Stimulated activated CD8-positive, alpha-beta memory T cell treated with anti-CD3 and anti-CD28 coated beads, Interleukin-15, amount 100 ng/mL, for 24 hours (primary cell): ENCODE measurements at regions not wholly inside any gene's neighbourhood (a gene's known extent, or its start where the extent isn't known, plus 50 kb on each side); places are given as distances from the start of the nearest gene placed in this dataset.
"Not testable (repeated sequence)": the region's sequence is repeated elsewhere in the genome, so short reads cannot be mapped to it uniquely, and the experiment has no call there.

Experiments used
- DNase-seq: peaks from one replicate; pipeline ENCODE4 v3.0.0-alpha.2; 2020; ENCODE audit warnings: low read depth

DNA sequence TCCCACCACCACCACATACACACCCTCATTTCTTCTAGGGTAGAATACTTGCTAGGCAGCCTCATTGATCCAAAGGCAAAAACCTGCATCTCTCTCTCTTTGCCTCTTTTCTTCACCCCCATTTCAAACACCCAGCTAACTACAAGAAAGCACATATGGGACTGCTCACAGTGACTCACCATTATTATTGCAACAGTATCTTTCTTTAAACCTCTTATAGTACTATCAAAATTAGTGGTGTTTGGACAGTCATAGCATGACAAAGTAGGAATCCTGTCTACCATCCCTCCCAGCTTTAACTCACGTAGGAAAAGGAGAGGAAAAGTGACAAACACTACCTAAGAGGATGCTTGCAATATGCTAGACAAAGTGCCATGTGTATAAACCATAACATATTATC is 422.5 kb upstream of the CRIM1 start:
- no peak for DNase-seq

DNA sequence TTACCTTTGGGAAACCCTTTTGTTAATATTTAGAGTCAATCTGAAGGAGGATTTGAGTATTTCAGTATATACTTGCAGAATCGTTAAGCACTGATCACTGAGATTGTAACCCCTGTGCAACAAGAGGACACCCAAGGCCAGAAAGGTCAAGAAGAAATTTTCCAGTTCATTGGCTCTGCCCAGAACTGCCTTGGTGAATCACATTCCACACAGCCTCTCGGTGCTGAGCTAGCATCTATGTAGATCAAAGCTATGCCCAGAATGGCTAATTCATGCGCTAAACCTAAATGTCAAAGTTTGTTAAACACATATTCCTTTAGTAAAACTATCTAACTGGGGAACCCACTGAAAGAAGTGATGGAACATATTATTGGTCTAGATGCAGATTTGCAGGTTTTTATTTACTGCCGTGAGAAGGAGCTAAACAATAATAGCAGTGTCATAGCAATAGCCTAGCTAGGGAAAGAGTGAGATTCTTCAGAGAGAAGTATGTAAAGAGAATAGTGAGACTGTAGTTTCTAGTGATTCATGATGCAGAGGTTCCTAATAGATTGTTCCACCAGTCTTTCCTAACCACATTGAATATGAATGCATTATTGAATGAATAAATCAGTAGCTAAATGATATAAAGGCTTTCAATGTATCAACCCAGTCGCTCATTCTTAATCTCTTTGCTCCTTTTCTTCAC is 423.2 kb upstream of the CRIM1 start:
- no peak for DNase-seq

DNA sequence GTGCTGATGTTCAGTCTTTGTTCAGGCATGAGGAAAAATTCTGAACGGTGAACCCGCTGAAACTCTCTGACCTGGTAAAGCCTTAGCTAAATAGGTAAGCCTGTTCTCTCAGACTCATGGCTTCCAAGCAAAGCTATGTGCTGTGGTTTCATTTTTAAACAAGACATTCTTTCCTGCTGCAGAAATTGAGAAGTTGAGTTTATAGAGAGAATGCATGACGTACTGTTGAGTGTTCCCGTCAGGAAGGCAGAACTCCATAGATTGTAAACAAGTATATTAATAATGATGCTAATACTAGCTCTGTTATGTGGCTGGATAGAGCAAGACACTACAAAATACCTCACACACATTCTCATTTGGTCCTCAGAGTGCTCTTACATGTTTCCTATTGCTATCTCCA is 424.0 kb upstream of the CRIM1 start:
- no peak for DNase-seq

DNA sequence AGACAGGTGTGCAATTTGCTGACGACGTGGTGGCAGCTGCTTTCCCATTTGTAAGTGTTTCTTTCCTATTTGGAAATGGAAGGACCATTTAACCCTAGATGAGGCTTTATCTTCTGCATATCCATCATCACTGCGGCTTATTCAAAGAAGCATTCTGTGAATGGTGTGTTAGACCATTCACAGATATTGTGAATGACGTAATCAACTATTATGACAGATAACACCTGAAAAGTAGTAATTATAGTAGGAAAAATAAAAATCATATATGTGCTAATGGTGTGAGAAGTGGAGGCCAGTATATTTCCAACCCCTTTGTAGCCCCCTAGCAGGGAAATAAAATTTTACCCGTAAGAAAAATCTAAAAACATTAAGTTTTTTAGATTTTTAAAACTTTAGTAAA is 424.5 kb upstream of the CRIM1 start:
- no peak for DNase-seq

DNA sequence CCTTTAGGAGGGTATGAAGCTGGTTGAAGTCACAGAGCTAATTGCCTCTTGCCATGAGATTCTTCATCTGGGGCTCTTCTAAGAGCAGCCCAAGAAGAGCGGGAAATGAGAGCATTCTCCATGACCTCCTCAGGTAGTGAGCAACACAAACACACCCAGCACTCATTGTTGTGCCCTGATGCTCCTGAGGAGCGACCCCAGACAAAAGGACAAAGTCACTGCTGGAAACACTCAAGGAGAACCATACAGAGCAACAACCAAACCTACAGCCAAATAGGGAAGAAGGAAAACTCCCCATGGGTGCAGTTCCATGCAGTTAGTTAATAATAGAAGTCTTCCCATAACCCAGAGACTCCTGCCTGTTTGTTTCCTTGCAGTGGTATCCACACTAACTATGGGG is 426.0 kb upstream of the CRIM1 start:
- no peak for DNase-seq

DNA sequence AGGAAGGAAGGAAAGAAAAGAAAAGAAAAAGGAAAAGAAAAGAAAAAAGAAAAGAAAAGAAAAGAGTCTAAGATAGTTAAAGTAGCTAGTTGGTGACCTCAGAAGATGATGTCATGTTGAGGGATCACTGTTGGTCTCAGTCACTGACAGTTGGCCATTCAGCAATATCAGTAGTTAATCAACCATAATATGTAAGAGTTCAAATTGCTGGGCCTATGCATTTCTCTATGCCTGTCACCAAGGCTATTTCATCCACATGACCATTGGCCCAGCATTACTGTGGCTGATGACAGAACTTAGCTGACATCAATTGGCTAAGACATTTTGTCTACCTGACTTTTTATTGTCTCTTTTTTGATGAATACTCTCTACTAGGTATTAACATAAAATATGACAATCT is 435.5 kb upstream of the CRIM1 start:
- no peak for DNase-seq

DNA sequence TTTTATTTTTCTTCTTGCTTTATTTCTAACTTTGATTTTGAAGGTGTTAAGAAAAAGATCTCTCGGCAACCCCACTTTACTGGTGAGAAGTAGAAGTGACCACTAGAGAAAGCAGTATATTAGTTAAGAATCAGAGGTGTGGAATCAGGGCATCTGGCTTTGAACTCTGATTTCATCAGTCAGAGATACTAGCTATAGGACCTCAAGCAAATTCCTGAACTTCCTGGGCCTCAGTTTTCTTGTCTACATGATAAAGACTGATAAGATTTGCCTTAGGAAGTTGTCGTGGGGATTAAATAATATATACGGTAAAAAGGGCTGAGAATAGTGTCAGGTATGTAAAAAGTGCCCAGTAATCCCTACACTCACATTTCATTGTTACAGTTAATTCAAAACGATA is 440.3 kb upstream of the CRIM1 start:
- DNase-seq: no peak

DNA sequence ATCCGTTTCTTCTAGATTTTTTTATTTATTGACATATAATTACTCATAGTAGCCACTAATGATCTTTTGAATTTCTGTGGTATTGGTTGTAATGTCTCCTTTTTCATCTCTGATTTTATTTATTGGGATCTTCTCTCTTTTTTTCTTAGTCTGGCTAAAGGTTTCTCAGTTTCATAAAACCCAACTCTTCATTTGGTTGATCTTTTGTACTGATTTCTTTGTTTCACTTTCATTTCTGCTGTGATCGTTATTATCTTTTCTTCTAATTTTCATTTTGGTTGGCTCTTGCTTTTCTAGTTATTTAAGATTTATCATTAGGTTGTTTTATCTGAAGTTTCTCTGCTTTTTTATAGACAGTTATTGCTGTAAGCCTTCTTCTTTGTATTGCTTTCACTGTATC is 463.6 kb upstream of the CRIM1 start:
- DNase-seq: no peak

DNA sequence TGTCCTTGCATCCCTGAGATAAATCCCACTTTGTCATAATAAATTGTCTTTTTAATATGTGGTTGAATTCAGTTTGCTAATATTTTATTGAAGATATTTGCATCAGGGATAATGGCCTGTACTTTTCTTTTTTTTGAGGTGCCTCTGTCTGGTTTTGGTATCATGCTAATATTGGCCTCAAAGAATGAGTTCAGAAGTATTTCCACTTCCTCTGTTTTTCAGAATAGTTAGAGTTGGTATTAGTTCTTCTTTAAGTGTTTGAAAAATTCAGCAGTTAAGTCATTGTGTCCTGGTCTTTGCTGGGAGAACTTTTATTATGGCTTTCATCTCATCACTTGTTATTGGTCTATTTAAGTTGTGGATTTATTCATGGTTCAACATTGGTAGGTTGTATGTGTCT is 464.1 kb upstream of the CRIM1 start:
- DNase-seq: no peak

DNA sequence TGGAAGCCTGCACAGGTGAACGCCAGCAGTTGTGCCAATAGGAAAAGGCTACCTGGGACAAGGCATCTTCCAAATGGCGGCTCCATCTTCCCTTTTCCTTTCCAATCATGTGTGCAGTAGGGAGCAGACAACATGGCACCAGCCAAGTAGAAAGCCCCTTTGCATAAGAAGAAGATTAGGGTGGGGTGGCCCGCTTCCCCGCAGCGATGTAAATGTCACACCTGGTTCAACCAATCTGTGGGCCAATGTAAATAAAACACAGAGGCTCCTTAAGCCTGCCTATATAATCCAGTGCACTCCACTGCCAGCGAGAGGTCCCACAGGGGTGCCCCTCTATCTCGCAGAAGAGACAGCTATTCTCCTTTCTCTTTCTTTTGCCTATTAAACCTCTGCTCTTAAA is 468.4 kb upstream of the CRIM1 start:
- DNase-seq: no peak

DNA sequence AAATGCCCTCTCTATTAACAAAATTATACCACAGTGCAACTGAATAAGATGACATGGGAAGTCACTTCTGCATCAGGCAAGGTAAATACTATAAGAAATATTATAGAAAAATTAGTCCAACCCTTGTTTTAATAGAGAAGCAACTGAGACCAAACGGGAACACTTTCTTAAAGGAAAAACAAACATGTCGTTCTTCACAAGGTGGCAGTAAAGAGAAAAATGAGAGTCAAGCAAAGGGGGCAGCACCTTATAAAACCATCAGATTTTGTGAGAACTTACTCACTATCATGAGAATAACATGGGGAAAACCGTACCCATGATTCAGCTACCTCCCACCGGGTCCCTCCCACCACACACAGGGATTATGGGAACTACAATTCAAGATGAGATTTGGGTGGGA is 481.7 kb upstream of the CRIM1 start:
- DNase-seq: no peak

DNA sequence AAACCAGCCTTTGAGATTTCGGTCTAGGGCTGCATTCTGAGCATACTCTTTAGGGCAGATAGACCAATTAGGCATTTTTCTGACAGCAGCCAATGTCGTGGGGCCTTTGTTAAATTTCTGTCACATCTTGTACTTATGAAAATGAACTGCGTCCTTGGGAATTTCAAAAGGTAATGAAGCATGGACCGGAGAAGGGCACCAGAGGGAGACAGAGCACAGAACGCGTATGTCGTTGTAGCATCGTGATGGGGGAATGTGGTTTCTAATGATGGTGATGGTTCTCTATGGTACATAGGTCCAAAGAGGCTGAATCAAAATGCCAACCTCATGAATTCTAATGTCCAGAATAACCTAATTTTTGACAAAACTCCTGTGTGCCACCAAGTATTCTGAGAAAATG is 483.9 kb upstream of the CRIM1 start:
- DNase-seq: no peak

DNA sequence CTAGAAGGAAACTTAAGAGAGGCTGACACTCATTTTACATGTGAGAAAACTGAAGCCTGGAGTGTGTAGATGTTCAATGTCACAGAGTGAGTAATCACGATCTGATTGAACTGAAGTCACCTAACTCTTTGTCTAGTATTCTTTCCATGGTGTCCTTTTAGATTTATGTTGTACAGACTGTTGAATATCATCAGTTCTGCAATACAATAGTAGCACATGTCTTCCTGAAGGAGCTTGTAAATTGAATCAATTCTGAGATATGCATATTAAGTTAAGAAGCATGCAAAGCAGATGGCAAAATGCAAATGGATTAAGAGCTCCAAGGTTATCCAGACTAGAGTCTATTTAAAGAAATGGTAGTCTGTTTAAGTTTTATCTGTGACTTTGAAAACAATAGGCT is 484.9 kb upstream of the CRIM1 start:
- DNase-seq: no peak

DNA sequence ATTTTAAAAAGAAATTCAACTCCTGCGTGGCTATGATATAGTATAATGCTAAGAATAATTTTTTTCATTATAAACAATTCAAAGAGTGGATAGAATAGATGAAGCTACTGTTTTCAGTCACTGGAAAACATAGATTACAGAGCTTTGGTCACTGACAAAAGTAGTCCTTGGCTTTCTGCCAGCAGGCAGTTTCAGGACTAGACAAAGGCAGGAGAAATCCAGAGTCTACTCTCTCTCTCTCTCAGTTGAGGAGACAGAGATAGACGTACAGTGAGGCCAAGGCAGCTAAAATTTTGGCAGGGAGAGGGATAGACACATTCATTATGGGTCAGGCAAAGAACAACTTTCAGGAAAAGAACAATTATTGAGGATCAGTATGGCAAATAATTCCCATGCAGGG is 491.4 kb upstream of the CRIM1 start:
- DNase-seq: no peak

DNA sequence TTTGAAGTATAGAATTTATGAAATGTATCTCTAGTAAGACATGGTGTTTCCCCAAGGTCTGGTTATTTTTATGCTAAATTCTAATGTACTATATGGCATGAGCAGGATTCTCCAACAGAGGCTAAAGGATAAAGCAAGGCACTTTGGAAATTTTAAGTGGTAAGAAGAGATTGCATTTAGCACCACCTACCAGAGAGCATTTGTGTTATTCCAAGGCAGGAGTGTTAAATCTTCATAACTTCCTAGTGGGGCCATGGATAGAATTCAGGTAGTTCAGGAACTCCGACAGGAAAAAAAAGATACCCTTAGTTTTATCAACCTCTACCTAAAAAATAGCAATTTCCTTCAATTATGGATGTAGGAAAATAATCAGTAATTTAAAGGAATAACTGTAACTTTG is 497.4 kb upstream of the CRIM1 start:
- no peak for DNase-seq

DNA sequence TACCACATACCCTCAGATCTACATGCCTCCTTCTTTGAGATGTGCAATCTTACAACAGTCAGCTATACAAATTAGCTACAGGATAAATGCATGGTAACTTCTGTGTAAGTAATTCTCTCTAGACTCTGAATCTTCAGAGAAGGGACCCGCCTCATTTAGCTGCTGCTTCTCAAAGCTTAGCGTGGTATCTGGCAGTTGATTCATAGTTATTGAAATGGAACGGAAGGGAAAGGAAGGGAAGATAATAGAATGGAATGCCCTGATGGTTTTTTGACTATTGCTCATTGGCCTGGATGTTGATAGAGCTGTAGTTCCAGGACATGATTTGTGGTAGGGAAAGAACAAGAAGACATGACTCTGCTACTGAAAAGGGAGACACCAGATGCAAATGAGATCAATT is 498.1 kb upstream of the CRIM1 start:
- DNase-seq: no peak

DNA sequence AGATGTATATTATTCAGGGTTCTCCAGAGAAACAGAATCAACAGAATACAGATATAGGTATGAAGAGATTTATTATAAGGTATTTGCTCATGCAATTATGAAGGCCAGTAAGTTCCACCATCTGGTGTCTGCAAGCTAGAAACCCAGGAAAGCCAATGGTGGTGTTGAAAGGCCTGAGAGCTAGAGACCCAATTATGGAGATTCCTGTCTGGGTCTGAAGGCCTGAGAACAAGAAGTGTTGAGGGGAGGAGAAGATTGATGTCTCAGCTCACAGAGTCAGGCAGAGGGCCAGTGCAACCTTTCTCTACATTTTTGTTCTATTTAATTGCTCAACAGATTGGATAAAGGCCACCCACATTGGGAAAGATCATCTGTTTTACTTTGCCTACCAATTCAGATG is 524.2 kb upstream of the CRIM1 start:
- no peak for DNase-seq

DNA sequence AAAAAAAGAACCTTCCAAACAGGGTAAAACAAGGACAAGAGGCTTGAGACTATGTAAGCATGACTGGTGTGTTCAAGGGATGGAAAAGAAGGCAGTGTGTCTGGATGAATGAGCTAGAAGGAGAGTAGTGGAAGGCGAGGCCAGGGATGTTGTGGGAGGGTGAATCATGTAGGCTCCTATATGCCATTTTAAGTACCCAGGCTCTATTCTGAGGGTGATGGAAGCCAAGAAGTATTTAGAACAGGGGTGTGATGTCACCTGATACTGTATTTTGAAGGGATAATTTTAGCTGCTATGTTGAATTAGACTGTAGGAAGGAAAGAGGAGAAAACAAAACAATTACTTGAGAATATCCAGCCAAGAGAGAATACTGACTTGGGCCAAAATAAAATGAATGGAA is 524.7 kb upstream of the CRIM1 start:
- DNase-seq: no peak

DNA sequence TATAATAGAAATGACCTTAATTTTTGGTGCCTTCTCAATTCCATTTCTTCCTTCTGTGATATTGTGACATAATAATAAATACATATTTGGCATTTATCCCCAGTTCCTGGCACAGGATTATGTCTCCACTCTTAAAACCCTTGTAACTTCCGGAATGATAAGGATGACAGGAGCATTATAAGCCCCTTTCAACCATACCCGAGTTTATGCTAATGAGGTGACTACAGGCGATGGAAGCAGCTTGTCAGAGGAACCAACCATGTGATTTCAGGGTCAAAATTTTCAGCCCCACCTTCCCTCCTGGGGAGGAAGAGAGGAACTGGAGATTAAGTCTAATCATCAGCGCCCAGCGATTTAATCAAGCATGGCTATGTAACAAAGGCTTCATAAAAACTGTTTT is 528.5 kb upstream of the CRIM1 start:
- no peak for DNase-seq

DNA sequence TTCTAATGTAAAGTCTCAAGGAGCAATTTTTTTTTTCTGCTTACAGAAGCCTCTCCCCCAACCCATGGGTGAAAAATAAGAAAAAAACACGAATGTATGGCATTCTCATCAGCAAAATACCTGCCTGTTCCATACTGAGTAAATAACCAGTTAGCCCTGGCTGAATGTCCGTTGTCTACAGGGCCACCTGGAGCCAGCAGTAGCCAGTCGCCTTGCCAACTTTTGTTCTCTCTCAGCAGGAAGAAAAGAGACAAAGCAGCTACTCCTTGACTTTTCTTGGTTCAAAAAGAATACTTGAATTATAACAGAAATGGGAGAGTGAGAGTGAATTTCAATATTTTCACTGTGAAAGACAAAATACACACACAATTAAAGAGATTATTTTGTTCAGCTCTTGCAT is 532.9 kb upstream of the CRIM1 start:
- DNase-seq: no peak

DNA sequence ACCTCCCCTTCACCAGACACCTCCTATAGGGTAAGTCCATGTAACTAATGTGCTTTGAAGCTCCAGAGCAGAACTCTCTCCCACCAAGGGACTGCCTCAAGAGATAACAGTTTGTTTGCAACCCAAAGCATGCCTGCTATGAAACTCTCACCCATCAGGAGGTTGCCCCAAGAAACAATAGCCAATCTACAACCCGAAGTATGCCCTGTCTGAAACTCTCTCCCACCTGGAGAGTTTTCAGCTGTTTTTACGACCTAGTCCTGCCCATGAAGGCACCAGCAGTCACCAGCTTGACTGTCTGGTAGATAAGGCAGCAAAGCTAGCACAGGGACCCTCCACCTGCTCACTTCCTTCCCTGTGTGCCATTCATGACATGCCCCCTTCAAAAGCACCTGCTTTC is 533.9 kb upstream of the CRIM1 start:
- DNase-seq: no peak

DNA sequence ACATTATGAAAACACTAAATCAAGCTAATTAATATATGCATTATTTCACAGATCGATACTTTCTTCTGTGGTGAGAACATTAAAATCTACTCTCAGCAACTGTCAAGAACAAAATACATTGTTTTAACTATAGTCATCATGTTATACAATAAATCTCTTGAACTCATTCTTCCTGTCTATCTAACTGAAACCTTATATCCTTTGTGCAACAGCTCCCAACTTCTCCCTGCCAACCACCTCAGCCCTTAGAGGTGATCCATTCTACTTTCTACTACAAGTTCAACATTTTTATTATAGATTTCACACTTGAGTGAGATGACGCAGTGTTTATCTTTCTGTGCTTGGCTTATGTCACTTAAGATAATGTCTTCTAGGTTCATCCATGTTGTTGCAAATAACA is 535.2 kb upstream of the CRIM1 start:
- no peak for DNase-seq

DNA sequence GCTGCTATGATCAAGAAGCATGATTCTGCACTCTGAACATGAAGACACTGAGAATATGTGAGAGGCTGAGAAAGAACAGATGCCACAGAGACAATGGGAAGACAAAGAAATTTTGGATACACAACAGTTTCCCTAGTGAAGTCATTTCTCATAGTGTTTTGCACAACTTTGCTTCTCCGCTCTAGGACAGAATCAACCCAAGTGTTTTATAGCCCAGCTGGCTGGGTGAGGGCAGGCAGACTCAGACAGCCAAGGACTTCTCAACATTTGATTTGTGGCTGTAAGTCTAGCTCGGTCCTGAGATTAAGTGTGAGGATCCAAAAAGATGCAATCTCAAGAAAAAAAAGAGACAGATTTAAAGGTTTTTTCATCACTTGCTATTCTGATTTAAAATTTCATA is 536.5 kb upstream of the CRIM1 start:
- no peak for DNase-seq

DNA sequence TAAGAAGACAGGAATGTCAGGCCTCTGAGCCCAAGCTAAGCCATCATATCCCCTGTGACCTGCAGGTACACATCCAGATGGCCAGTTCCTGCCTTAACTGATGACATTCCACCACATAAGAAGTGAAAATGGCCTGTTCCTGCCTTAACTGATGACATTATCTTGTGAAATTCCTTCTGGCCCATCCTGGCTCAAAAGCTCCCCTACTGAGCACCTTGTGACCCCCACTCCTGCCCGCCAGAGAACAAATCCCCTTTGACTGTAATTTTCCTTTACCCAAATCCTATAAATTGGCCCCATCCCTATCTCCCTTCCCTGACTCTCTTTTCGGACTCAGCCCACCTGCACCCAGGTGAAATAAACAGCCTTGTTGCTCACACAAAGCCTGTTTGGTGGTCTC is 537.2 kb upstream of the CRIM1 start:
- DNase-seq: not testable (repeated sequence)

DNA sequence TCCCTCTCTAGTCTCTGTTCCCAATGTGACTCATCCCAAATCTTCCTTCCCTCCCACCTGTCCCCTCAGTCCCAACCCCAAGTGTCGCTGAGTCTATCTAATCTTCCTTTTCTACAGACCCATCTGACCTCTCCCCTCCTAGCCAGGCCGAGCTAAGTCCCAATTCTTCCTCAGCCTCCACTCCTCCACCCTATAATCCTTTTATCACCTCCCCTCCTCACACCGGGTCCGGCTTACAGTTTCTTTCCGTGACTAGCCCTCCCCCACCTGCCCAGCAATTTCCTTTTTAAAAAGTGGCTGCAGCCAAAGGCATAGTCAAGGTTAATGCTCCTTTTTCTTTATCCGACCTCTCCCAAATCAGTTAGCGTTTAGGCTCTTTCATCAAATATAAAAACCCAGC is 541.0 kb upstream of the CRIM1 start:
- not testable (repeated sequence) for DNase-seq
